K562 (cell line): ENCODE measurements at regions not wholly inside any gene's neighbourhood (a gene's known extent, or its start where the extent isn't known, plus 50 kb on each side); places are given as distances from the start of the nearest gene placed in this dataset.

Experiments
- ATAC-seq: fragments of 200-7000 bp; cut with Tn5 transposase; 3 replicates; pipeline ENCODE4 v1.9.1; 2020; ENCODE audit warnings: moderate library complexity
- BruUV-seq: library from RNA; stranded (reverse); fragments of 400-500 nt; replicated peaks from 2 replicates; lab custom pipeline; 2021; lab: Mats Ljungman, UMichigan
- CTCF ChIA-PET: fragments of 300-600 bp; formaldehyde crosslinking; extraction: SDS; loops from one replicate; lab custom pipeline; 2021; ENCODE audit warnings: low intra/inter-chr PET ratio; lab: Yijun Ruan, JAX
- POLR2A ChIA-PET: fragments of 300-600, 350-650 bp; sonication (Branson Sonifier 250); formaldehyde crosslinking; extraction: SDS; loops from one replicate; lab custom pipeline; 2021; ENCODE audit warnings: antibody characterized with exemption, inconsistent platforms; lab: Yijun Ruan, JAX
- DNase-seq, 4 experiments: peaks; one replicate each; pipeline versions ENCODE4 v3.0.0 to v3.0.0-alpha.2; 2011 to 2018; ENCODE audit warnings: low spot score in 3 of 4, mixed read lengths in 3 of 4; ENCODE audit errors: extremely low read depth in 1 of 4
- FAIRE-seq: peaks from 2 replicates; lab custom pipeline; 2011; peaks lifted over from hg19 to GRCh38; lab: Jason Lieb, UNC
- H2AFZ ChIP-seq: 2 replicates; pipeline ENCODE4 v1.6.0; 2011; ENCODE audit warnings: low read depth, low read length, control low read depth, inconsistent platforms
- H3K27ac ChIP-seq: fragments of 200-600 bp; 3 replicates; pipeline ENCODE4 v1.8.0; 2011; ENCODE audit warnings: low read depth, mild to moderate bottlenecking, control low read depth, inconsistent platforms, low read length, moderate library complexity, mixed read lengths; ENCODE audit errors: extremely low read depth
- H3K27me3 ChIP-seq, 2 experiments: fragments of 300-600 bp in 1 of 2; 2 replicates in 1 of 2; 3 replicates in 1 of 2; pipeline versions ENCODE4 v1.6.0 to v1.8.0; 2011; ENCODE audit warnings: inconsistent platforms in 2 of 2, low read length in 2 of 2, mild to moderate bottlenecking in 1 of 2, mixed read lengths in 1 of 2, moderate library complexity in 1 of 2; ENCODE audit not compliant: control insufficient read depth in 2 of 2, insufficient read depth in 2 of 2
- H3K36me3 ChIP-seq: fragments of 300-600 bp; 3 replicates; pipeline ENCODE4 v1.8.0; 2011; ENCODE audit warnings: mild to moderate bottlenecking, low read length, inconsistent platforms; ENCODE audit not compliant: control insufficient read depth, insufficient read depth
- H3K4me1 ChIP-seq, 2 experiments: fragments of 200-600 bp in 1 of 2; replicated peaks in 1 of 2; 2 replicates in 1 of 2; 3 replicates in 1 of 2; pipeline versions ENCODE4 v1.5.1 to v1.8.0; 2011; ENCODE audit warnings: inconsistent platforms in 2 of 2, low read length in 2 of 2, mild to moderate bottlenecking in 1 of 2, mixed read lengths in 1 of 2, moderate library complexity in 1 of 2; ENCODE audit not compliant: control insufficient read depth in 2 of 2, insufficient read depth in 2 of 2
- H3K4me2 ChIP-seq: 2 replicates; pipeline ENCODE4 v1.6.1; 2011; ENCODE audit warnings: low read length, control low read depth, inconsistent platforms, mixed read lengths; ENCODE audit not compliant: insufficient read depth
- H3K4me3 ChIP-seq: fragments of 200-600 bp; sonication (generic), shearing (Covaris generic); 2 replicates; pipeline ENCODE4 v1.5.1; 2016; ENCODE audit warnings: control low read depth, inconsistent platforms
- H3K79me2 ChIP-seq: fragments of 200-600 bp; 3 replicates; pipeline ENCODE4 v1.8.0; 2011; ENCODE audit warnings: low read length, inconsistent platforms; ENCODE audit not compliant: control insufficient read depth, insufficient read depth
- H3K9ac ChIP-seq, 2 experiments: 2 replicates each; pipeline versions ENCODE4 v1.6.0 to v1.6.1; 2011; ENCODE audit warnings: low read depth in 2 of 2, low read length in 2 of 2, control low read depth in 1 of 2, inconsistent platforms in 1 of 2, mild to moderate bottlenecking in 1 of 2, mixed read lengths in 1 of 2; ENCODE audit not compliant: insufficient read depth in 1 of 2
- H3K9me1 ChIP-seq: one replicate; pipeline ENCODE4 v1.6.0; 2011; ENCODE audit warnings: inconsistent platforms, mild to moderate bottlenecking, low read length, moderate library complexity; ENCODE audit not compliant: control insufficient read depth, insufficient read depth
- H3K9me3 ChIP-seq: replicated peaks from 2 replicates; pipeline ENCODE4 v1.5.1; 2011; ENCODE audit warnings: low read depth, low read length, inconsistent platforms; ENCODE audit not compliant: control insufficient read depth, insufficient read depth
- H4K20me1 ChIP-seq: replicated peaks from 2 replicates; pipeline ENCODE4 v1.6.1; 2011; ENCODE audit warnings: low read length, inconsistent platforms, mixed read lengths; ENCODE audit not compliant: control insufficient read depth, insufficient read depth
- BRF1 ChIP-seq: IDR thresholded peaks from 3 replicates; pipeline ENCODE4 v1.6.1; 2011; ENCODE audit warnings: borderline replicate concordance, mild to moderate bottlenecking; ENCODE audit not compliant: insufficient read length; ENCODE audit errors: extremely low read depth
- CBX1 ChIP-seq: sonication (generic); IDR thresholded peaks from 2 replicates; pipeline ENCODE4 v1.6.1; 2016; ENCODE audit warnings: antibody characterized with exemption, low read depth, mild to moderate bottlenecking
- COPS2 ChIP-seq: fragments of 450-650 bp; conservative IDR thresholded peaks from 2 replicates; pipeline ENCODE4 v1.6.1; 2016; ENCODE audit warnings: mild to moderate bottlenecking, moderate library complexity
- E2F4 ChIP-seq: sonication (generic); formaldehyde crosslinking; IDR thresholded peaks from 2 replicates; pipeline ENCODE4 v1.8.0; 2022; ENCODE audit warnings: mild to moderate bottlenecking, low read depth, missing genetic modification reagents
- FOXK1 ChIP-seq: sonication (generic); formaldehyde crosslinking; IDR thresholded peaks from 2 replicates; pipeline ENCODE4 v1.8.0; 2022; ENCODE audit warnings: missing genetic modification reagents, mild to moderate bottlenecking, borderline replicate concordance
- HMGXB4 ChIP-seq: sonication (generic); formaldehyde crosslinking; IDR thresholded peaks from 2 replicates; pipeline ENCODE4 v1.8.1; 2023; ENCODE audit warnings: mild to moderate bottlenecking, missing genetic modification reagents
- HNRNPL ChIP-seq: fragments of 200-400 bp; formaldehyde crosslinking; IDR thresholded peaks from 2 replicates; pipeline ENCODE4 v1.6.1; 2017; ENCODE audit warnings: low read depth, mild to moderate bottlenecking, low read length
- KDM1A ChIP-seq, 2 experiments: fragments of 450-650 bp; IDR thresholded peaks; 2 replicates each; pipeline ENCODE4 v1.6.1; 2016; ENCODE audit warnings: mild to moderate bottlenecking in 2 of 2
- PHF8 ChIP-seq: fragments of 200-600 bp; sonication (generic); IDR thresholded peaks from 2 replicates; pipeline ENCODE4 v1.6.1; 2012; ENCODE audit warnings: mixed run types, mild to moderate bottlenecking, inconsistent platforms, low read length, moderate library complexity, borderline replicate concordance
- SMARCC2 ChIP-seq: fragments of 450-650 bp; IDR thresholded peaks from 2 replicates; pipeline ENCODE4 v1.6.1; 2017; ENCODE audit warnings: antibody characterized with exemption, moderate library complexity, mild to moderate bottlenecking, low read depth
- UBTF ChIP-seq, 2 experiments: IDR thresholded peaks; 2 replicates each; pipeline ENCODE4 v1.6.1; 2012; ENCODE audit warnings: improper control_type of control experiment in 2 of 2, low read depth in 2 of 2, low read length in 2 of 2, borderline replicate concordance in 1 of 2
- ZNF23 ChIP-seq: fragments of 250-450 bp; sonication (Bioruptor Pico); IDR thresholded peaks from 2 replicates; pipeline ENCODE4 v1.4.0; 2020; ENCODE audit warnings: mild to moderate bottlenecking
- ZNF609 ChIP-seq: sonication (generic); formaldehyde crosslinking; IDR thresholded peaks from 2 replicates; pipeline ENCODE4 v1.8.1; 2023; ENCODE audit warnings: missing genetic modification reagents, mild to moderate bottlenecking, borderline replicate concordance
- WGBS: fragments of 100-300 bp; shearing (Covaris generic); methylation state at CpG from one replicate; pipeline ENCODE4 v1.1.6; 2016; ENCODE audit warnings: low coverage, mixed read lengths; ENCODE audit not compliant: insufficient coverage; ENCODE audit errors: missing lambda C conversion rate; 5-methylcytosine and 5-hydroxymethylcytosine counted together
- in situ Hi-C: fragments of 300-500 bp; cut with MboI; formaldehyde crosslinking; loops from 4 replicates; pipeline ENCODE4 v1.15.0; 2018; ENCODE audit warnings: inconsistent platforms, mixed read lengths
- intact Hi-C: fragments of 100-400 bp; cut with micrococcal nuclease; formaldehyde crosslinking; loops from 2 replicates; pipeline ENCODE4 v1.14.2; 2022

- no peak for FAIRE-seq
- Histone ChIP-seq H3K79me2 (no peaks in the 10 kb centered on the region), H3K4me1 (no peaks in the 10 kb centered on the region), H3K9ac (no peak overlapping the region), H3K9me1 (no peaks in the 10 kb centered on the region), H4K20me1 (no peaks in the 10 kb centered on the region), H3K9me3 (no peaks in the 10 kb centered on the region; the same call in 1 of the 2 replicates), H3K27me3 (no peaks in the 10 kb centered on the region), H2AFZ (no peak overlapping the region), H3K27ac (no peak overlapping the region), H3K36me3 (no peaks in the 10 kb centered on the region), H3K4me3 (no peak overlapping the region), H3K4me2 (no peak overlapping the region)
- ChIA-PET POLR2A (no interaction called here), CTCF (no interaction called here)
- intact Hi-C loops = no loop called here
- ATAC-seq = no peak
- no peak for TF ChIP-seq COPS2
- no peak for TF ChIP-seq HNRNPL
- no peak for TF ChIP-seq ZNF609 (CRISPR knock-in tag)
- no peak for TF ChIP-seq BRF1
- TF ChIP-seq E2F4 (CRISPR knock-in tag) = no peak
- no peak for TF ChIP-seq HMGXB4
- no peak for TF ChIP-seq PHF8
- no peak for TF ChIP-seq ZNF23 (CRISPR knock-in tag)
- TF ChIP-seq CBX1 = no peak
- no peak for TF ChIP-seq SMARCC2
- no peak for TF ChIP-seq FOXK1 (CRISPR knock-in tag)
- TF ChIP-seq KDM1A (IDR thresholded peaks at IDR 0.05) = no peak
- no peak for TF ChIP-seq UBTF (IDR thresholded peaks at IDR 0.05; ENCODE audit: borderline replicate concordance in 1 of 2, low read depth in 2 of 2, low read length in 2 of 2)
- DNase-seq = no peak
- 4% methylated on average over 3 of the region's 3 CpGs for WGBS
- in situ Hi-C loops = no loop called here
- no TSS peak for BruUV-seq
Measured at GRCh38 chr4:180564026-180564425, 1679.2 kb upstream of the TENM3 start.
